Neural crest cell (in vitro differentiated cells): ENCODE measurements at regions not wholly inside any gene's neighbourhood (a gene's known extent, or its start where the extent isn't known, plus 50 kb on each side); places are given as distances from the start of the nearest gene placed in this dataset.

Experiments
- DNase-seq: peaks from one replicate; pipeline ENCODE4 v3.0.0; 2021; ENCODE audit warnings: low read depth, mixed read lengths, low spot score
- H3K27ac Mint-ChIP-seq: one replicate; pipeline ENCODE4 v1.8.0; 2021; ENCODE audit warnings: mild to moderate bottlenecking, mixed read lengths; ENCODE audit not compliant: unreplicated experiment
- H3K27me3 Mint-ChIP-seq: 2 replicates; pipeline ENCODE4 v1.8.0; 2021; ENCODE audit warnings: low read depth, mild to moderate bottlenecking, mixed read lengths
- H3K36me3 Mint-ChIP-seq: 2 replicates; pipeline ENCODE4 v1.8.0; 2021; ENCODE audit warnings: low read depth, mild to moderate bottlenecking, mixed read lengths
- H3K4me1 Mint-ChIP-seq: 2 replicates; pipeline ENCODE4 v1.8.0; 2021; ENCODE audit warnings: mixed read lengths
- H3K4me3 Mint-ChIP-seq: one replicate; pipeline ENCODE4 v1.8.0; 2021; ENCODE audit warnings: mild to moderate bottlenecking, mixed read lengths
- H3K9me3 Mint-ChIP-seq: 2 replicates; pipeline ENCODE4 v1.8.0; 2021; ENCODE audit warnings: mixed read lengths
- CTCF ChIP-seq: fragments of 200-600 bp; sonication (generic); conservative IDR thresholded peaks from 2 replicates; pipeline ENCODE4 v1.5.0; 2021; ENCODE audit warnings: antibody characterized with exemption, mild to moderate bottlenecking

GRCh38 chr19:30151081-30151480 is 209.0 kb downstream of the URI1 start:
- no peaks in the 10 kb centered on the region for H3K36me3 Mint-ChIP-seq
- H3K4me3 Mint-ChIP-seq, result no peak overlapping the region
- no peak for TF ChIP-seq CTCF
- H3K9me3 Mint-ChIP-seq, result no peaks in the 10 kb centered on the region
- no peak for DNase-seq
- H3K27me3 Mint-ChIP-seq, result no peaks in the 10 kb centered on the region
- H3K4me1 Mint-ChIP-seq, result peaks cover 9% of the 10 kb centered on the region
- no peak overlapping the region for H3K27ac Mint-ChIP-seq

- H3K36me3 Mint-ChIP-seq, result no peaks in the 10 kb centered on the region
- TF ChIP-seq CTCF, result no peak
- H3K9me3 Mint-ChIP-seq, result no peaks in the 10 kb centered on the region
- no peaks in the 10 kb centered on the region for H3K27me3 Mint-ChIP-seq
- no peak for DNase-seq
- peaks cover 9% of the 10 kb centered on the region for H3K4me1 Mint-ChIP-seq
- H3K4me3 Mint-ChIP-seq, result no peak overlapping the region
- H3K27ac Mint-ChIP-seq, result no peak overlapping the region
These were observed 210.7 kb downstream of the URI1 start for GRCh38 chr19:30152510-30153291.

- Mint-ChIP-seq H3K4me1 (peaks cover 7% of the 10 kb centered on the region), H3K27me3 (no peaks in the 10 kb centered on the region), H3K36me3 (no peaks in the 10 kb centered on the region), H3K4me3 (no peak overlapping the region), H3K9me3 (no peaks in the 10 kb centered on the region), H3K27ac (no peak overlapping the region)
- TF ChIP-seq CTCF, result no peak
- DNase-seq, result no peak
These were observed 211.5 kb downstream of the URI1 start for GRCh38 chr19:30153326-30154210.

GRCh38 chr19:30154410-30154809 is 212.4 kb downstream of the URI1 start:
- Mint-ChIP-seq H3K4me3 (no peak overlapping the region), H3K36me3 (no peaks in the 10 kb centered on the region), H3K9me3 (no peaks in the 10 kb centered on the region), H3K4me1 (peaks cover under 1% of the 10 kb centered on the region), H3K27ac (no peak overlapping the region), H3K27me3 (no peaks in the 10 kb centered on the region)
- no peak for TF ChIP-seq CTCF
- no peak for DNase-seq

- Mint-ChIP-seq H3K36me3 (no peaks in the 10 kb centered on the region), H3K4me3 (no peak overlapping the region), H3K27ac (no peak overlapping the region), H3K4me1 (no peaks in the 10 kb centered on the region), H3K9me3 (no peaks in the 10 kb centered on the region), H3K27me3 (no peaks in the 10 kb centered on the region)
- DNase-seq, result no peak
- TF ChIP-seq CTCF, result no peak
These were observed 213.6 kb downstream of the URI1 start for GRCh38 chr19:30155381-30156200.
